ENCODE measurements at regions not wholly inside any gene's neighbourhood (a gene's known extent, or its start where the extent isn't known, plus 50 kb on each side); places are given as distances from the start of the nearest gene placed in this dataset.

- DNase-seq (ENCODE audit: low read depth in 1 of 2, low spot score in 1 of 2): no peak
Observed at GRCh38 chr5:42898760-42899159, 87.1 kb upstream of the SELENOP start.

- DNase-seq (ENCODE audit: low read depth in 1 of 2, low spot score in 1 of 2): no peak
Observed at GRCh38 chr5:42896523-42896922, 84.8 kb upstream of the SELENOP start.

GRCh38 chr5:42894057-42894456, 82.4 kb upstream of the SELENOP start:
- no peak for DNase-seq (ENCODE audit: low read depth in 1 of 2, low spot score in 1 of 2)

GRCh38 chr5:42889311-42889933, 77.7 kb upstream of the SELENOP start:
- peak; percentile 35 to 57 for DNase-seq (ENCODE audit: low read depth in 1 of 2, low spot score in 1 of 2)

- no peak for DNase-seq (ENCODE audit: low read depth in 1 of 2, low spot score in 1 of 2)
Observed at GRCh38 chr5:42888771-42889170, 77.1 kb upstream of the SELENOP start.

- DNase-seq (ENCODE audit: low read depth in 1 of 2, low spot score in 1 of 2): no peak
Observed at GRCh38 chr5:42887575-42887974, 75.9 kb upstream of the SELENOP start.

- DNase-seq (ENCODE audit: low read depth in 1 of 2, low spot score in 1 of 2): no peak
Observed at GRCh38 chr5:42887097-42887496, 75.4 kb upstream of the SELENOP start.

GRCh38 chr5:42886635-42887034, 74.9 kb upstream of the SELENOP start:
- no peak for DNase-seq (ENCODE audit: low read depth in 1 of 2, low spot score in 1 of 2)

- no peak for DNase-seq (ENCODE audit: low read depth in 1 of 2, low spot score in 1 of 2)
Observed at GRCh38 chr5:42884326-42884725, 72.6 kb upstream of the SELENOP start.

- no peak for DNase-seq (ENCODE audit: low read depth in 1 of 2, low spot score in 1 of 2)
Observed at GRCh38 chr5:42881416-42882117, 69.9 kb upstream of the SELENOP start.

GRCh38 chr5:42880496-42881150, 68.9 kb upstream of the SELENOP start:
- DNase-seq (ENCODE audit: low read depth in 1 of 2, low spot score in 1 of 2): no peak

GRCh38 chr5:42879291-42879690, 67.6 kb upstream of the SELENOP start:
- no peak for DNase-seq (ENCODE audit: low read depth in 1 of 2, low spot score in 1 of 2)

GRCh38 chr5:42878550-42878949, 66.9 kb upstream of the SELENOP start:
- no peak for DNase-seq (ENCODE audit: low read depth in 1 of 2, low spot score in 1 of 2)

- no peak for DNase-seq (ENCODE audit: low read depth in 1 of 2, low spot score in 1 of 2)
Observed at GRCh38 chr5:42878041-42878440, 66.3 kb upstream of the SELENOP start.

GRCh38 chr5:42877431-42877830, 65.7 kb upstream of the SELENOP start:
- no peak for DNase-seq (ENCODE audit: low read depth in 1 of 2, low spot score in 1 of 2)

GRCh38 chr5:42876375-42876844, 64.7 kb upstream of the SELENOP start:
- no peak for DNase-seq (ENCODE audit: low read depth in 1 of 2, low spot score in 1 of 2)

GRCh38 chr5:42875785-42876374, 64.2 kb upstream of the SELENOP start:
- no peak for DNase-seq (ENCODE audit: low read depth in 1 of 2, low spot score in 1 of 2)

- no peak for DNase-seq (ENCODE audit: low read depth in 1 of 2, low spot score in 1 of 2)
Observed at GRCh38 chr5:42875211-42875610, 63.5 kb upstream of the SELENOP start.

GRCh38 chr5:42874621-42875198, 63.0 kb upstream of the SELENOP start:
- no peak for DNase-seq (ENCODE audit: low read depth in 1 of 2, low spot score in 1 of 2)

- no peak for DNase-seq (ENCODE audit: low read depth in 1 of 2, low spot score in 1 of 2)
Observed at GRCh38 chr5:42872865-42873264, 61.2 kb upstream of the SELENOP start.

- no peak for DNase-seq (ENCODE audit: low read depth in 1 of 2, low spot score in 1 of 2)
Observed at GRCh38 chr5:42870882-42871418, 59.3 kb upstream of the SELENOP start.

Measured in activated CD4-positive, alpha-beta T cell treated with anti-CD3 and anti-CD28 coated beads, Interleukin-2, amount 50 U/mL, for 24 hours (primary cell).